WTC11 (cell line): ENCODE measurements at regions not wholly inside any gene's neighbourhood (a gene's known extent, or its start where the extent isn't known, plus 50 kb on each side); places are given as distances from the start of the nearest gene placed in this dataset.

Experiments used
- CTCF ChIP-seq: fragments of 200-600 bp; IDR thresholded peaks from 2 replicates; pipeline ENCODE4 v1.8.0; 2022; ENCODE audit warnings: antibody characterized with exemption
- ETV6 ChIP-seq: sonication (generic); formaldehyde crosslinking; IDR thresholded peaks from 2 replicates; pipeline ENCODE4 v1.8.1; 2022; ENCODE audit warnings: mild to moderate bottlenecking, missing genetic modification reagents
- GTF2I ChIP-seq: fragments of 250-450 bp; sonication (Bioruptor Pico); conservative IDR thresholded peaks from 2 replicates; pipeline ENCODE4 v1.4.0; 2021; ENCODE audit warnings: mild to moderate bottlenecking
- JUN ChIP-seq: sonication (generic); formaldehyde crosslinking; IDR thresholded peaks from 2 replicates; pipeline ENCODE4 v1.8.0; 2023; ENCODE audit warnings: mild to moderate bottlenecking, missing genetic modification reagents
- ZNF263 ChIP-seq: sonication (generic); formaldehyde crosslinking; IDR thresholded peaks from 2 replicates; pipeline ENCODE4 v1.8.1; 2022; ENCODE audit warnings: low read depth, mild to moderate bottlenecking, moderate library complexity, missing genetic modification reagents
- TF ChIP-seq, protein P1 (sequence below): sonication (generic); formaldehyde crosslinking; IDR thresholded peaks from 2 replicates; pipeline ENCODE4 v1.8.0; 2022; ENCODE audit warnings: mild to moderate bottlenecking, missing genetic modification reagents
- TF ChIP-seq, protein P2 (sequence below): sonication (generic); formaldehyde crosslinking; IDR thresholded peaks from 2 replicates; pipeline ENCODE4 v1.8.1; 2023; ENCODE audit warnings: mild to moderate bottlenecking, moderate library complexity, missing genetic modification reagents
- TF ChIP-seq, protein P3 (sequence below): sonication (generic); formaldehyde crosslinking; IDR thresholded peaks from 2 replicates; pipeline ENCODE4 v1.8.0; 2022; ENCODE audit warnings: mild to moderate bottlenecking, missing genetic modification reagents

GRCh38 chr4:79199743-79200142, 126.1 kb downstream of the NAA11 start:
- TF ChIP-seq, protein P1, sequence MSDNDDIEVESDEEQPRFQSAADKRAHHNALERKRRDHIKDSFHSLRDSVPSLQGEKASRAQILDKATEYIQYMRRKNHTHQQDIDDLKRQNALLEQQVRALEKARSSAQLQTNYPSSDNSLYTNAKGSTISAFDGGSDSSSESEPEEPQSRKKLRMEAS (CRISPR knock-in tag): no peak
- TF ChIP-seq ZNF263 (CRISPR knock-in tag): no peak
- TF ChIP-seq, protein P2, sequence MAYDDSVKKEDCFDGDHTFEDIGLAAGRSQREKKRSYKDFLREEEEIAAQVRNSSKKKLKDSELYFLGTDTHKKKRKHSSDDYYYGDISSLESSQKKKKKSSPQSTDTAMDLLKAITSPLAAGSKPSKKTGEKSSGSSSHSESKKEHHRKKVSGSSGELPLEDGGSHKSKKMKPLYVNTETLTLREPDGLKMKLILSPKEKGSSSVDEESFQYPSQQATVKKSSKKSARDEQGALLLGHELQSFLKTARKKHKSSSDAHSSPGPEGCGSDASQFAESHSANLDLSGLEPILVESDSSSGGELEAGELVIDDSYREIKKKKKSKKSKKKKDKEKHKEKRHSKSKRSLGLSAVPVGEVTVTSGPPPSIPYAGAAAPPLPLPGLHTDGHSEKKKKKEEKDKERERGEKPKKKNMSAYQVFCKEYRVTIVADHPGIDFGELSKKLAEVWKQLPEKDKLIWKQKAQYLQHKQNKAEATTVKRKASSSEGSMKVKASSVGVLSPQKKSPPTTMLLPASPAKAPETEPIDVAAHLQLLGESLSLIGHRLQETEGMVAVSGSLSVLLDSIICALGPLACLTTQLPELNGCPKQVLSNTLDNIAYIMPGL (CRISPR knock-in tag): no peak
- no peak for TF ChIP-seq JUN (CRISPR knock-in tag)
- no peak for TF ChIP-seq ETV6 (CRISPR knock-in tag)
- no peak for TF ChIP-seq CTCF
- TF ChIP-seq, protein P3, sequence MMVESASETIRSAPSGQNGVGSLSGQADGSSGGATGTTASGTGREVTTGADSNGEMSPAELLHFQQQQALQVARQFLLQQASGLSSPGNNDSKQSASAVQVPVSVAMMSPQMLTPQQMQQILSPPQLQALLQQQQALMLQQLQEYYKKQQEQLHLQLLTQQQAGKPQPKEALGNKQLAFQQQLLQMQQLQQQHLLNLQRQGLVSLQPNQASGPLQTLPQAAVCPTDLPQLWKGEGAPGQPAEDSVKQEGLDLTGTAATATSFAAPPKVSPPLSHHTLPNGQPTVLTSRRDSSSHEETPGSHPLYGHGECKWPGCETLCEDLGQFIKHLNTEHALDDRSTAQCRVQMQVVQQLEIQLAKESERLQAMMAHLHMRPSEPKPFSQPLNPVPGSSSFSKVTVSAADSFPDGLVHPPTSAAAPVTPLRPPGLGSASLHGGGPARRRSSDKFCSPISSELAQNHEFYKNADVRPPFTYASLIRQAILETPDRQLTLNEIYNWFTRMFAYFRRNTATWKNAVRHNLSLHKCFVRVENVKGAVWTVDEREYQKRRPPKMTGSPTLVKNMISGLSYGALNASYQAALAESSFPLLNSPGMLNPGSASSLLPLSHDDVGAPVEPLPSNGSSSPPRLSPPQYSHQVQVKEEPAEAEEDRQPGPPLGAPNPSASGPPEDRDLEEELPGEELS (CRISPR knock-in tag): no peak
- TF ChIP-seq GTF2I (CRISPR knock-in tag): no peak
